H1 (cell line): ENCODE measurements at regions not wholly inside any gene's neighbourhood (a gene's known extent, or its start where the extent isn't known, plus 50 kb on each side); places are given as distances from the start of the nearest gene placed in this dataset.

Experiments
- CTCF ChIA-PET: fragments of 300-600 bp; sonication (Branson Sonifier 250); formaldehyde crosslinking; loops from one replicate; lab custom pipeline; 2021; ENCODE audit not compliant: partially characterized antibody; lab: Charles Lee
- POLR2A ChIA-PET: fragments of 300-600 bp; sonication (Branson Sonifier 250); formaldehyde crosslinking; loops from one replicate; lab custom pipeline; 2021; ENCODE audit warnings: inconsistent platforms; ENCODE audit not compliant: partially characterized antibody; lab: Charles Lee
- DNase-seq, 2 experiments: peaks; one replicate each; pipeline versions ENCODE4 v3.0.0 to v3.0.0-alpha.2; 2010 to 2022; ENCODE audit warnings: low spot score in 2 of 2, low read depth in 1 of 2, mixed read lengths in 1 of 2
- FAIRE-seq: peaks from 2 replicates; lab custom pipeline; 2011; peaks lifted over from hg19 to GRCh38; lab: Jason Lieb, UNC
- H2AFZ ChIP-seq: 2 replicates; pipeline ENCODE4 v1.8.1; 2012; ENCODE audit warnings: low read length, inconsistent platforms
- H2AK5ac ChIP-seq: 2 replicates; pipeline ENCODE4 v1.6.1; 2013; ENCODE audit warnings: low read depth, low read length
- H2BK120ac ChIP-seq: replicated peaks from 2 replicates; pipeline ENCODE3; 2013; ENCODE audit warnings: low read depth, low read length, inconsistent platforms
- H2BK12ac ChIP-seq: 2 replicates; pipeline ENCODE4 v1.6.1; 2013; ENCODE audit warnings: low read depth, low read length
- H2BK15ac ChIP-seq: 2 replicates; pipeline ENCODE4 v1.6.1; 2013; ENCODE audit warnings: low read length
- H2BK20ac ChIP-seq: 2 replicates; pipeline ENCODE4 v1.6.1; 2013; ENCODE audit warnings: low read length
- H2BK5ac ChIP-seq: 2 replicates; pipeline ENCODE4 v1.6.1; 2013; ENCODE audit warnings: low read depth, low read length
- H3K14ac ChIP-seq: 2 replicates; pipeline ENCODE4 v1.6.1; 2013; ENCODE audit warnings: inconsistent platforms; ENCODE audit not compliant: insufficient read length
- H3K18ac ChIP-seq: 2 replicates; pipeline ENCODE4 v1.6.1; 2013; ENCODE audit warnings: low read length; ENCODE audit errors: extremely low read depth
- H3K23ac ChIP-seq: 2 replicates; pipeline ENCODE4 v1.6.1; 2013; ENCODE audit warnings: inconsistent platforms; ENCODE audit not compliant: insufficient read length
- H3K23me2 ChIP-seq: 2 replicates; pipeline ENCODE4 v1.6.1; 2013; ENCODE audit warnings: low read depth, low read length
- H3K27ac ChIP-seq: 2 replicates; pipeline ENCODE4 v1.6.1; 2011; ENCODE audit warnings: low read depth, low read length, inconsistent platforms
- H3K27me3 ChIP-seq, 4 experiments: replicated peaks in 1 of 4; 1 replicate in 1 of 4; 2 replicates in 3 of 4; pipeline versions ENCODE4 v1.6.1 to v1.8.1; 2011 to 2013; ENCODE audit warnings: low read length in 3 of 4, mild to moderate bottlenecking in 3 of 4, inconsistent platforms in 2 of 4, mixed read lengths in 2 of 4, moderate library complexity in 1 of 4; ENCODE audit not compliant: control insufficient read depth in 3 of 4, insufficient read depth in 3 of 4; ENCODE audit errors: extremely low read depth in 1 of 4
- H3K36me3 ChIP-seq, 4 experiments: 2 replicates each; pipeline versions ENCODE4 v1.6.1 to v1.8.1; 2011 to 2013; ENCODE audit warnings: mild to moderate bottlenecking in 4 of 4, low read length in 3 of 4, moderate library complexity in 2 of 4, control low read depth in 1 of 4, inconsistent platforms in 1 of 4; ENCODE audit not compliant: insufficient read depth in 4 of 4, control insufficient read depth in 2 of 4
- H3K4ac ChIP-seq: replicated peaks from 2 replicates; pipeline ENCODE3; 2013; ENCODE audit warnings: low read length, low read depth, mixed read lengths, inconsistent platforms; ENCODE audit not compliant: insufficient read length
- H3K4me1 ChIP-seq, 4 experiments: replicated peaks in 1 of 4; 1 replicate in 1 of 4; 2 replicates in 3 of 4; pipeline versions ENCODE4 v1.6.1 to v1.8.1; 2011 to 2013; ENCODE audit warnings: low read length in 3 of 4, inconsistent platforms in 2 of 4, mixed read lengths in 1 of 4; ENCODE audit not compliant: insufficient read depth in 4 of 4, control insufficient read depth in 3 of 4
- H3K4me2 ChIP-seq, 2 experiments: 2 replicates each; pipeline versions ENCODE4 v1.6.1 to v1.8.1; 2011 to 2013; ENCODE audit warnings: low read depth in 2 of 2, low read length in 2 of 2, control low read depth in 1 of 2, inconsistent platforms in 1 of 2, mild to moderate bottlenecking in 1 of 2; ENCODE audit not compliant: insufficient read depth in 1 of 2
- H3K4me3 ChIP-seq, 4 experiments: fragments of 200-600, 300-600 bp in 1 of 4; sonication (generic), shearing (Covaris generic), sonication (Bioruptor Twin) in 1 of 4; 2 replicates each; pipeline versions ENCODE4 v1.5.1 to v1.8.1; 2011 to 2016; ENCODE audit warnings: low read length in 4 of 4, low read depth in 3 of 4, control low read depth in 2 of 4, inconsistent platforms in 2 of 4, mild to moderate bottlenecking in 2 of 4, mixed read lengths in 1 of 4, moderate library complexity in 1 of 4; ENCODE audit not compliant: insufficient read depth in 2 of 4; ENCODE audit errors: extremely low read depth in 1 of 4
- H3K56ac ChIP-seq: replicated peaks from 2 replicates; pipeline ENCODE3; 2013; ENCODE audit warnings: low read depth, mild to moderate bottlenecking, mixed read lengths, low read length, inconsistent platforms; ENCODE audit not compliant: insufficient read length
- H3K79me1 ChIP-seq: 2 replicates; pipeline ENCODE4 v1.6.1; 2013; ENCODE audit warnings: low read depth, low read length, control low read depth
- H3K79me2 ChIP-seq, 2 experiments: 2 replicates each; pipeline versions ENCODE4 v1.6.1 to v1.8.1; 2012 to 2013; ENCODE audit warnings: low read length in 2 of 2, mild to moderate bottlenecking in 2 of 2, inconsistent platforms in 1 of 2; ENCODE audit not compliant: insufficient read depth in 2 of 2, control insufficient read depth in 1 of 2
- H3K9ac ChIP-seq, 4 experiments: replicated peaks in 1 of 4; 1 replicate in 1 of 4; 2 replicates in 3 of 4; pipeline versions ENCODE4 v1.6.1 to v1.8.1; 2011 to 2013; ENCODE audit warnings: low read depth in 3 of 4, low read length in 3 of 4, control low read depth in 2 of 4, mild to moderate bottlenecking in 2 of 4, moderate library complexity in 2 of 4, inconsistent platforms in 1 of 4; ENCODE audit errors: extremely low read depth in 1 of 4
- H3K9me3 ChIP-seq, 2 experiments: 2 replicates each; pipeline versions ENCODE4 v1.6.1 to v1.8.1; 2012 to 2013; ENCODE audit warnings: mild to moderate bottlenecking in 2 of 2, moderate library complexity in 2 of 2, control low read depth in 1 of 2, inconsistent platforms in 1 of 2, low read depth in 1 of 2, low read length in 1 of 2, mixed read lengths in 1 of 2; ENCODE audit not compliant: insufficient read depth in 2 of 2
- H4K20me1 ChIP-seq, 2 experiments: replicated peaks in 1 of 2; 2 replicates each; pipeline versions ENCODE3 to v1.8.1; 2011 to 2013; ENCODE audit warnings: inconsistent platforms in 2 of 2, low read length in 2 of 2, mild to moderate bottlenecking in 1 of 2; ENCODE audit not compliant: insufficient read depth in 2 of 2, control insufficient read depth in 1 of 2
- H4K5ac ChIP-seq: 2 replicates; pipeline ENCODE4 v1.6.1; 2013; ENCODE audit warnings: low read length, low read depth, mixed read lengths, inconsistent platforms; ENCODE audit not compliant: insufficient read length
- H4K8ac ChIP-seq: 2 replicates; pipeline ENCODE4 v1.8.0; 2013; ENCODE audit warnings: mild to moderate bottlenecking, moderate library complexity, low read length, inconsistent platforms; ENCODE audit not compliant: insufficient read depth; ENCODE audit errors: extremely low read depth
- H4K91ac ChIP-seq: replicated peaks from 2 replicates; pipeline ENCODE3; 2013; ENCODE audit warnings: low read length, mixed read lengths, inconsistent platforms; ENCODE audit not compliant: insufficient read length
- BRCA1 ChIP-seq: IDR thresholded peaks from 2 replicates; pipeline ENCODE4 v1.6.1; 2012; ENCODE audit warnings: low read depth, low read length, improper control_type of control experiment
- CTBP2 ChIP-seq: IDR thresholded peaks from 2 replicates; pipeline ENCODE4 v1.7.0; 2011; ENCODE audit warnings: borderline replicate concordance, mild to moderate bottlenecking, moderate library complexity, mixed read lengths, low read length; ENCODE audit not compliant: insufficient read depth, insufficient read length
- EGR1 ChIP-seq: IDR thresholded peaks from 2 replicates; pipeline ENCODE4 v1.6.1; 2011; ENCODE audit warnings: low read depth, low read length, borderline replicate concordance
- GABPA ChIP-seq: IDR thresholded peaks from 2 replicates; pipeline ENCODE4 v1.6.1; 2011; ENCODE audit warnings: mild to moderate bottlenecking, low read length, moderate library complexity, borderline replicate concordance; ENCODE audit not compliant: insufficient read depth
- HDAC2 ChIP-seq, 2 experiments: fragments of 300-600 bp in 1 of 2; sonication (generic) in 1 of 2; IDR thresholded peaks; 2 replicates each; pipeline ENCODE4 v1.6.1; 2011 to 2012; ENCODE audit warnings: low read depth in 2 of 2, low read length in 2 of 2, mild to moderate bottlenecking in 2 of 2, moderate library complexity in 2 of 2, borderline replicate concordance in 1 of 2, inconsistent platforms in 1 of 2
- JUN ChIP-seq: IDR thresholded peaks from 2 replicates; pipeline ENCODE4 v1.6.1; 2011; ENCODE audit warnings: low read depth, mild to moderate bottlenecking, improper control_type of control experiment, low read length
- JUND ChIP-seq: IDR thresholded peaks from 2 replicates; pipeline ENCODE4 v1.6.1; 2011; ENCODE audit warnings: mild to moderate bottlenecking, improper control_type of control experiment, low read length
- KDM4A ChIP-seq: IDR thresholded peaks from one replicate; pipeline ENCODE4 v1.7.1; 2012; ENCODE audit warnings: low read depth, mild to moderate bottlenecking, moderate library complexity, low read length, inconsistent platforms; ENCODE audit not compliant: severe bottlenecking
- KDM5A ChIP-seq: fragments of 200-600 bp; IDR thresholded peaks from 2 replicates; pipeline ENCODE4 v1.7.1; 2012; ENCODE audit warnings: mild to moderate bottlenecking, low read length, inconsistent platforms, mixed read lengths
- RAD21 ChIP-seq, 2 experiments: IDR thresholded peaks in 1 of 2; conservative IDR thresholded peaks in 1 of 2; 2 replicates each; pipeline ENCODE4 v1.6.1; 2011; ENCODE audit warnings: low read depth in 2 of 2, low read length in 2 of 2, improper control_type of control experiment in 1 of 2, inconsistent platforms in 1 of 2, mild to moderate bottlenecking in 1 of 2, moderate library complexity in 1 of 2
- RFX5 ChIP-seq: IDR thresholded peaks from 2 replicates; pipeline ENCODE4 v1.6.1; 2011; ENCODE audit warnings: low read depth, low read length, improper control_type of control experiment, borderline replicate concordance
- RXRA ChIP-seq: IDR thresholded peaks from 2 replicates; pipeline ENCODE4 v1.6.1; 2011; ENCODE audit warnings: low read depth, mild to moderate bottlenecking, low read length, moderate library complexity; ENCODE audit not compliant: insufficient read depth
- SP4 ChIP-seq: IDR thresholded peaks from 2 replicates; pipeline ENCODE4 v1.6.1; 2012; ENCODE audit warnings: low read length, inconsistent platforms
- TAF1 ChIP-seq: IDR thresholded peaks from 2 replicates; pipeline ENCODE4 v1.6.1; 2011; ENCODE audit warnings: mild to moderate bottlenecking, low read depth, low read length
- TBP ChIP-seq: IDR thresholded peaks from 2 replicates; pipeline ENCODE4 v1.6.1; 2011; ENCODE audit warnings: low read depth, low read length, improper control_type of control experiment
- WGBS, 2 experiments: shearing (Covaris generic) in 1 of 2; methylation state at CpG; one replicate each; pipeline versions ENCODE4 v1.1.6 to v1.1.7; 2013 to 2015; ENCODE audit warnings: low lambda C conversion rate in 2 of 2, mixed read lengths in 2 of 2, inconsistent platforms in 1 of 2, low coverage in 1 of 2, missing lambda C conversion rate in 1 of 2; ENCODE audit not compliant: insufficient replicate concordance in 2 of 2, insufficient coverage in 1 of 2, insufficient read length in 1 of 2; ENCODE audit errors: extremely low coverage in 1 of 2, missing lambda C conversion rate in 1 of 2; 5-methylcytosine and 5-hydroxymethylcytosine counted together

- H3K9me3 ChIP-seq, result no peaks in the 10 kb centered on the region
- no peak overlapping the region for H3K56ac ChIP-seq
- H2BK5ac ChIP-seq, result no peak overlapping the region
- no peak overlapping the region for H2BK20ac ChIP-seq
- TF ChIP-seq SP4 (no peak), RFX5 (no peak), HDAC2 (IDR thresholded peaks at IDR 0.05; ENCODE audit: borderline replicate concordance in 1 of 2, low read depth in 2 of 2, low read length in 2 of 2) (no peak), BRCA1 (no peak), CTBP2 (no peak), JUN (no peak), EGR1 (no peak), RXRA (no peak), TAF1 (no peak), KDM4A (no peak), TBP (no peak), JUND (no peak), KDM5A (no peak), RAD21 (IDR thresholded peaks at IDR 0.05 in 1 of 2, conservative IDR thresholded peaks at IDR 0.05 in 1 of 2; ENCODE audit: low read depth in 2 of 2, low read length in 2 of 2) (no peak), GABPA (no peak)
- H4K5ac ChIP-seq, result no peak overlapping the region
- H4K20me1 ChIP-seq, result no peaks in the 10 kb centered on the region
- H3K79me2 ChIP-seq, result no peaks in the 10 kb centered on the region
- H3K36me3 ChIP-seq, result no peaks in the 10 kb centered on the region
- no peak overlapping the region for H3K4me3 ChIP-seq
- FAIRE-seq (no peak), DNase-seq (no peak)
- H3K14ac ChIP-seq, result no peak overlapping the region
- H2BK15ac ChIP-seq, result no peak overlapping the region
- H3K23me2 ChIP-seq, result no peaks in the 10 kb centered on the region
- no peak overlapping the region for H2AFZ ChIP-seq
- no peak overlapping the region for H2AK5ac ChIP-seq
- H2BK120ac ChIP-seq, result no peak overlapping the region
- H4K8ac ChIP-seq, result no peak overlapping the region
- H3K23ac ChIP-seq, result no peak overlapping the region
- no peak overlapping the region for H3K9ac ChIP-seq
- no peaks in the 10 kb centered on the region for H3K79me1 ChIP-seq
- H2BK12ac ChIP-seq, result no peak overlapping the region
- no peak overlapping the region for H3K27ac ChIP-seq
- ChIA-PET CTCF (interaction anchor here (1.1 to 1.6 kb wide), 3 partner anchors 15 to 19 kb away, joined by 3 to 6 read pairs (median 3); no protein-coding TSS in a partner anchor), POLR2A (no interaction called here)
- no peak overlapping the region for H4K91ac ChIP-seq
- no peaks in the 10 kb centered on the region for H3K4me1 ChIP-seq
- H3K18ac ChIP-seq, result no peak overlapping the region
- 88% methylated on average over 7 of the region's 7 CpGs; no CpG with 5 or more reads in 1 of the 2 experiments for WGBS, 2 experiments
- H3K27me3 ChIP-seq, result no peaks in the 10 kb centered on the region
- no peak overlapping the region for H3K4me2 ChIP-seq
- no peak overlapping the region for H3K4ac ChIP-seq
These were observed 178.8 kb downstream of the TTC32 start for GRCh38 chr2:19723021-19723420.
